Limb (tissue), 2 donors: ENCODE measurements at regions not wholly inside any gene's neighbourhood (a gene's known extent, or its start where the extent isn't known, plus 50 kb on each side); places are given as distances from the start of the nearest gene placed in this dataset.

Experiments used
- DNase-seq, 2 donors: peaks; one replicate each; pipeline ENCODE4 v3.0.0-alpha.2; 2016; ENCODE audit errors: extremely low spot score in 2 of 2

- DNase-seq = no peak
Measured at GRCh38 chr4:37740546-37740945, 54.4 kb upstream of the RELL1 start.

DNA sequence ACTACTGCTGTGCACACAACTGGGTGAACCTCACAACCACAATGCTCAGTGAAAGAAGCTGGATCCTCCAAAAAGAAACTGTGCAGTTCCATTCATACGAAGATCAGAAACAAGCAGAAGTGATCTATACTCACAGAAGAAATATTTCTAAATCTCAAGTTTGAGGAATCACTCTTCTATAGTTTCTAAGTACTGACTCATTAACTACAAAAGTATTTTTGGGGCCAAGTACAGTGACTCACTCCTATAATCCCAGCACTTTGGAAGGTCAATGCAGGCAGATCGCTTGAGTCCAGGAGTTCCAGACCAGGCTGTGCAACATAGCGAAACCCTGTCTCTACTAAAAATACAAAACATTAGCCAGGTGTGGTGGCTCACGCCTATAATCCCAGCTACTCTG is 51.3 kb upstream of the RELL1 start:
- no peak for DNase-seq
